Posterior vena cava (tissue), 2 donors: ENCODE measurements at regions not wholly inside any gene's neighbourhood (a gene's known extent, or its start where the extent isn't known, plus 50 kb on each side); places are given as distances from the start of the nearest gene placed in this dataset.

Experiments used
- DNase-seq: peaks from one replicate; pipeline ENCODE4 v3.0.0-alpha.2; 2020; ENCODE audit warnings: low spot score
- intact Hi-C, 2 donors: fragments of 100-400 bp; cut with DNase I; formaldehyde crosslinking; loops; one replicate each; pipeline versions ENCODE4 v1.14.1 to v1.14.2; 2022 to 2023
- donor health status: DM: yes; HTN: yes; CAD: no.
- donor health status: DM: yes; HTN: yes; CAD: no.

DNA sequence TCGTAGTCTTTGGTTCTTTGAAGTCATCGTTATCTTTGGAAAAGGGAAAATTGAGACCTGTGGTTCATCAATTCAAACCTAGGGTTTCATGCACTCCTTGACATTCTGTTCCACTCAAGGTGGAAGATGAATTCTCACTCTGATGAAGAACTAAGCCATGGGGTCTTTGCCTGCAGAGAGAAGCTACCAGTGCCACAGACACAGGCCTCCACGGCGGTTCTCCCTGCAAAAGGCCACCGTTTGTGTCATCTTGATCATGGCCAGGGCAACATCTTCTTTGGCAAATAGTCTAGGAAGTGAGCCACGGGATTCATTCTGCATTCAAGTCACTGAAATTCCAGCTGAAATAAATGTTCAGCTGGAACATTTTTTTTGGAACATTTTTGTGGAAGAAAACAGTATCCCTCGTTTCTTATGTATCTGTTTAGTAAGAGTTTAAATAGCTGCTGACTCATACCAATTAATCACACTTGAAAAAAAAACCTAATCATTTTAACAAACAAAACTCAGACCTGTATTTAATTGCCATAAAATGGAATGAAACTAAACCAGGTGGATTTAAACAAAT lies 206.0 kb upstream of the FOXQ1 start:
- DNase-seq = no peak
- intact Hi-C loops = no loop called here

- DNase-seq = no peak
- intact Hi-C loops = loop anchor here in 1 of 2 donors (1.0 kb wide), 1 partner anchor 48 kb away; no protein-coding TSS in a partner anchor
Observed at GRCh38 chr6:1104988-1105670, 206.8 kb upstream of the FOXQ1 start.

DNA sequence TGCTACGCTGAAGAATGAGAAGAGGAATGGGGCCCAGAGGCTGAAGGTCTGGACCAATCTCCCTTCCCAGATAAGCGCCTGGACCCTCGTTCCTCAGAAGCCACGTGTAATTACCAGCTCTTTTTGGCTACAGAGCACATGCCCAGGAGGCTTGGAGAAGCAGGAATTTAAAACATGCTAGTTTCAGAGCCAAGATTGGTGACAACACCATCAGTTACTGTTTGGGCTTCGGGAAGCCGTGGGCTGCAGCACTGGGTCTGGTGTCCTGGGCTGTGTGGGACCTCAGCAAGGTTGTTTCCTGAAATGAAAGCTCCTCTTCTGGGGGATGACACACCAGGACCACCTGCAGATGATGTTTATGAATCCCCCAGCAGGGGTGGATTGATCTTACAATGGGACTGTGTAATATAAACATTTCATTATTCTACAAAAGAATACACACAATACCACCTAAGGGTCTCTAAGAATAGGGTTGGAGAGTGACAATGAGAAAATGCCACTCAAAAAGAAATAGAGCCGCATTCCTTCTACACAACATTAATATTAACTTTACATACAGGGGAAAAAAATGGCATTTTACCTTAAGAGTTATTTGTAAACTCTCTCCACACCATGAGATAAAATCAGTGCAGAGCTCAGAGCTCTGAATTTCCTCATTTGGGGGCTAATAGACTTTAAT lies 207.8 kb upstream of the FOXQ1 start:
- intact Hi-C loops = loop anchor here in 1 of 2 donors (1.0 kb wide), 1 partner anchor 47 kb away; no protein-coding TSS in a partner anchor
- no peak for DNase-seq

- no peak for DNase-seq
- intact Hi-C loops = no loop called here
Observed at GRCh38 chr6:1103021-1103420, 208.9 kb upstream of the FOXQ1 start.

GRCh38 chr6:1100269-1100668 lies 211.6 kb upstream of the FOXQ1 start:
- intact Hi-C loops = no loop called here
- no peak for DNase-seq

DNA sequence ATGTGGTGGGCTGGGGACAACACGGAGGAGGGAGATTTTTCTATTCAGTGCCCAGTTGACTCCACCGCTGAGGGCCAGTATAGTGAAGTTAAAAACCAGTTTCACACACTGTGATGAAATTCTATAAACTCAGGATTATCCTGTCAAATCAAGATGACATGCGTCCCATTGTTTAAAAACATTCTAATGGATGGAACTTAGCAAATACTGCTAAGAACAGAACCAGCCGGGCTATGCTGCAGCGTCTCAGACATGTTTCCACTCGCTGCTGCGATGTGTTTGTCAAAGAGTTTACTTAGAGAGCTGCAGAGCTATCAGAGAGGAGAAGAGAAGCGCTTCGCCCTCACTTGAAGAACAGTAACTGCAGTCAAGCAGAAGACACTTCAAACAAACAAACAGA lies 212.6 kb upstream of the FOXQ1 start:
- intact Hi-C loops = no loop called here
- no peak for DNase-seq

- intact Hi-C loops = no loop called here
- DNase-seq = no peak
Observed at GRCh38 chr6:1096967-1097765, 214.7 kb upstream of the FOXQ1 start.

GRCh38 chr6:1094306-1094705 lies 217.6 kb upstream of the FOXQ1 start:
- no peak for DNase-seq
- intact Hi-C loops = no loop called here

- DNase-seq = no peak
- intact Hi-C loops = no loop called here
Observed at GRCh38 chr6:1091900-1092299, 220.0 kb upstream of the FOXQ1 start.

- intact Hi-C loops = loop anchor here in 1 of 2 donors (5.0 kb wide), 1 partner anchor 833 kb away; no protein-coding TSS in a partner anchor
- DNase-seq = no peak
Observed at GRCh38 chr6:1089859-1090258, 222.0 kb upstream of the FOXQ1 start.

DNA sequence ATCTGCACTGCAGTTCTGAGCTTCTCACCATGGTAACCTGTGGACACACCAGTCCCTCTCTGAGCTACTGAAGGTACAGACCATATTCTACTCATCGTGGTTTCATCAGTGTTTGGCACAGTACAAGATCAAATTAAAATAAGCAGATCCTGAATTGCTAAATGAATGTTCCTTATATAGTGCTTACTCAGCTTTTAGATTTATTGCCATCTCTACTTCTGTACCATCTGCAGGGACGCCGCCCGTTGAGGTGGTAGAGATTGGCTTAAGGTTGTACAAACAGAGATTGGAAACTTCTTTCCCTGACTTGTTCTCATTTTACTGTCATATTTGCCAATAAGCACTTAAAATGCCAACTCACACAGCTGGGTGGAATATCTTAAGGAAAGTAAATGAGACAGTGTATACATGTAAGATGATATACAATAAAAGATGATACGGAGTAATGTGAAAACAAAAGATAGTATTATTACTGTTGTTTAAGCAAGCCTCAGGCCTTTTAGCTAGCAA lies 223.4 kb upstream of the FOXQ1 start:
- DNase-seq = no peak
- intact Hi-C loops = loop anchor here in 1 of 2 donors (5.0 kb wide), 1 partner anchor 831 kb away; no protein-coding TSS in a partner anchor

DNA sequence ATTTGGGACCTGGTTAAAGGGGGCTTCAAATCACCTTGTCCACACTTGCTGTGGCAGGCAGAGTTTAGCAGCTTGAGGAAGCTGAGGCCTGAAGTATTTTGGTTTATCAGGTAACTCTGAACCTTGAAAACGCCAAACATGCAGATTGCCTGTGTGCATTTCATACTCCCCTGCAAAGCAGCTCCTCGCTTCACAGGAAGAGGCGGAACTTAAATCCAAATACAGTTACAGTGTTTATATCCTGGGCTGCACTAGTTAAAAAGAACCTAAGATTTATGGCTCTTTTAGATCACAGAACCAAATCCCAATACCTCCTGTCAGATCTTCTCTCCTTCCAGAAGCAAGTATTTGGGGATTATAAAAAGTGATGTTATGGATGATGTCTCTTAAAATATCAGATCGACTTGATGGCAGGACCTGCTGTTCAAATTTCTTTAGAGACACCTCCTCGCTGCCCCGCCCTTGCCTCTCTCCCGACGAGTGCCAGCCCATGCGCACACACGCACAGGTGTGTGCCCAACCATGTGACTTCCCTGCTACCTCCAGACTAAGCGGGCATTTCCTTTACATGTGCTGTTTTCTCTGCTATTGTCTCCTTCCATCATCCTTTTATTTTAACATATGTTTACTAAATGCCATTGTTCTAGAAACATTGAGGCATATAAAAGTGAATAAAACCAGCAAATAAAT lies 224.6 kb upstream of the FOXQ1 start:
- DNase-seq = no peak
- intact Hi-C loops = loop anchor here in 1 of 2 donors (5.0 kb wide), 1 partner anchor 830 kb away; no protein-coding TSS in a partner anchor

DNA sequence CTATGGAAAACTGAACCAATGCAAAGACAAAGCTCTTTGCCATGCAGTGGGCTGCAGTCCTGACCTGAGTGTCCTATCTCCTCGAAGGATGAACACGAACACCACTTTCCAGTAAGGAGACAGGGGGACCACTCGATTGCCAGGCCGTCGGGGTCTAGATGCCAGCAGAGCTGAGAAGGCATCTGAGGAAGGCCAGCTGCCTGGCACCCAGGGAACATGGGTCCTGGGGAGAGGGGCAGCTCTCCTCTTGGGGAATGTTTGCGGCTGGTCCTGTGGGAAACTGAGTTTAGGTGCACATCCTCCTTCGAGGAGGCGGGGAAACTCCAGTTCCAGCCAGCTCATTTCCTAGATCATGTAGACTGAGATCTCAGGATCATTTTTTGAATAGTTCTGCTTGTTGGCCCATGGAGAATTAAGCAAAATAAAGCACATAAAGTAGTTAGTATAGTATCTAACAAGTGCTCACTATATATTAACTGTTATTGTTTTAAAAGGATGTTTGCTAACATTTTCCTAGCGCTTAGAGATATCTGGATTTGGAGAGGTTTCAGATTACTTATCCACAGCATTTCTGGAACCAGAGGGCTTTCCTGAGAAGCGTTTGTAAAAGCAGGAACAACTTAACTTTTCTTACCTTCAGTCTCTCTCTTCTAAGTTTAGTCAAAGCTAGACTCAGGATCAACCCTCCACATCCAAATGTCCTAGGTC lies 225.3 kb upstream of the FOXQ1 start:
- no peak for DNase-seq

DNA sequence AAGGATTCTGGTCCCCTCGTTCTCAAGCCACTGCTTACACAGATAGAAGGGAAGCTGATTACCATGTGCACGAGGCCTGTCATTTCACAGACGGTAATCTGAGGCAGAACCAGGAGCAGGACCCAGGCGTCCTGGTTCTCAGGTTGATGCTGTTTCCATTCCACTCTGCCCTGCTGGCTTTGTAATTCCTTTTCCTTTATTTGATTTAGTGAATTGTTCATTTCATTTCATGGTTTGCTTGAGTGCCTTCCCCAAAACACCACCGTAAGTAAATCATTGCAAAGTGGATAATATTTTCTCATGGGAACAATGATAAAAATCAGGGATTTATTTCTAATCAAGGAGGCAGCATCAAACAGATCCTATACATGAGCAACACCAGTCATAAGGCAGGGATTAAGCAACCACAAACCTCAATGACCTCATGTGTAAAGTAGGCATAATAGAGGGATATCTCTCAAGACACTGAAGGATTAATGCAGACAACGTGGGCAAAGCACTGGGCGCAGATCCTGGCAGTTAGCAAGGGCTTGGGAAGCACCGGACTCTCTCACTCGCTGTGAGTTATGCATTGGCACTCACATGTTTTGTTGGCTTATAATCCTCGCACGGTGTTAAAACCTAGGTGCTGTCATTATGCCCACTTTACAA lies 229.5 kb upstream of the FOXQ1 start:
- intact Hi-C loops = no loop called here
- DNase-seq = no peak

More for the DNA sequence above, 225.3 kb upstream of the FOXQ1 start:
- intact Hi-C loops = loop anchor here in 1 of 2 donors (5.0 kb wide), 1 partner anchor 829 kb away; no protein-coding TSS in a partner anchor

GRCh38 chr6:1081551-1082284 lies 230.2 kb upstream of the FOXQ1 start:
- intact Hi-C loops = no loop called here

GRCh38 chr6:1080453-1081337 lies 231.2 kb upstream of the FOXQ1 start:
- no peak for DNase-seq
- intact Hi-C loops = no loop called here

More at GRCh38 chr6:1081551-1082284, 230.2 kb upstream of the FOXQ1 start:
- no peak for DNase-seq
